GM21360 (cell line): ENCODE measurements at regions not wholly inside any gene's neighbourhood (a gene's known extent, or its start where the extent isn't known, plus 50 kb on each side); places are given as distances from the start of the nearest gene placed in this dataset.
"Not testable (repeated sequence)": the region's sequence is repeated elsewhere in the genome, so short reads cannot be mapped to it uniquely, and the experiment has no call there.

Experiments
- ATAC-seq: cut with Tn5 transposase; IDR thresholded peaks from one replicate; pipeline ENCODE4 v1.9.1; 2021; ENCODE audit warnings: mild to moderate bottlenecking, moderate library complexity; ENCODE audit not compliant: unreplicated experiment

GRCh38 chr1:166602801-166603200 is 236.5 kb upstream of the POGK start:
- ATAC-seq = not testable (repeated sequence)

DNA sequence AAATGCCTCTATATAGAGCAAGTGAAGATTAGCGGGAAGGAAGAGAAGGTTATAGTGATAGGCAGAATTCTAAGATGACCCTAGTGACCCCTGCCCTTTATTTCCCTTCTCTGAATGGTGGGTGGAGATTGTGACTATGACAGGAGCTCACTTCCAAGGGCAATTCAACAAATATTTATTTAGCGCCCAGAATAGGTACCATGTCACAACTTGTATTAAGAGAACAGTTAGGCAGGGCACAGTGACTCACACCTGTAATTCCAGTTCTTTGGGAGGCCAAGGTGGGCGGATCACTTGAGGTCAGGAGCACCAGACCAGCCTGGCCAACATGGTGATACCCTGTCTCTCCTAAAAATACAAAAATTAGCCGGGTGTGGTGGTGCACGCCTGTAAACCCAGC is 236.0 kb upstream of the POGK start:
- no peak for ATAC-seq

- no peak for ATAC-seq
Observed at GRCh38 chr1:166605137-166605536, 234.1 kb upstream of the POGK start.

GRCh38 chr1:166612886-166613285 is 226.4 kb upstream of the POGK start:
- ATAC-seq = no peak

GRCh38 chr1:166616206-166616605 is 223.1 kb upstream of the POGK start:
- ATAC-seq = no peak

- ATAC-seq = no peak
Observed at GRCh38 chr1:166626711-166627110, 212.6 kb upstream of the POGK start.

- ATAC-seq = no peak
Observed at GRCh38 chr1:166627558-166627957, 211.7 kb upstream of the POGK start.

DNA sequence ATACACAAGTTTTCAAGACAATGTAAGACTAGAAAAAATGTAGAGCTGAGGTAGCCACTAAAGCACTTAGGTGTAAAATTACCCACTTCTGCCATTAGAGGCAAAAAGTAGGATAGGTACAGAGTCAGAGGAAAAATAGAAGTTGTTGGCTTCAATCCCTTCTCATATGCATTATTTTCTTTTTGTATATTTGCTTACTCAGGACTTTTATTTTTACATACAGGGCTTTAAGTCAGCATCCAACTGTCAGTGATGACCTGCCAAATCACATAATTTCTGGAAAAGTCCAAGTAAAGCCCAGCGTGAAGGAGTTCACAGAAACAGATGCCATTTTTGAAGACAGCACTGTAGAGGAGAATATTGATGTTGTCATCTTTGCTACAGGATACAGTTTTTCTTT is 211.0 kb upstream of the POGK start:
- ATAC-seq = no peak

- ATAC-seq = no peak
Observed at GRCh38 chr1:166629946-166630345, 209.3 kb upstream of the POGK start.

DNA sequence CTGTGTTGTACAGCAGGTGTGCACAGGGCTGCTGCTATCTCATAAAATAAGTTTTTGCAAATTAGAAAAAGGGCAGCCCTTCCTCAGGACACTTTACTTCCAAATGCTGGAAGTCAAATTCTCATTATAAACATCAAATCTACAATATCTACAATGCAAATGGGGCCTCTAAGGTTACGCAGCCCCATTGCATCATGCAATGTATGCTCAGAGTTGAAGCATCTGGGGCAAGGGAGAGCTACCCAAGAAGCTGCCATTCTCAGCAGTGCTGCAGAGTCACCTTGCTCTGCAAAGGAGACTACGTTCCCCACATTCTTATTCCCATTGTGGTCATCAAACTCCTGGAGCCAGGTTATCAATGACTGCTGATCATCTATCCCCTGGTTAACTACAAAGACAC is 208.9 kb upstream of the POGK start:
- ATAC-seq = no peak

GRCh38 chr1:166638137-166638536 is 201.1 kb upstream of the POGK start:
- ATAC-seq = no peak

DNA sequence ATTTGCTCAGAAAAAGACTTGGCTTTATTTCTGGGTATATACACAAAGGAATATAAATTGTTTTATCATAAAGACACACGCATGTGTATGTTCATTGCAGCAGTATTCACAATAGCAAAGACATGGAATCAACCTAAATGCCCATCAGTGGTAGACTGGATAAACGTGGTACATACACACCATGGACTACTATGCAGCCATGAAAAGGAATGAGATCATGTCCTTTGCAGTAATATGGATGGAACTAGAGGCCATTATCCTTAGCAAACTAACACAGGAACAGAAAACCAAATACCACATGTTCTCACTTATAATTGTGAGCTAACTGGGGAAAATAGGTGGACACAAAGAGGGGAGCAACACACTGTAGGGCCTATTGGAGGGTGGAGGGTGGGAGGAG is 182.0 kb upstream of the POGK start:
- ATAC-seq = not testable (repeated sequence)

DNA sequence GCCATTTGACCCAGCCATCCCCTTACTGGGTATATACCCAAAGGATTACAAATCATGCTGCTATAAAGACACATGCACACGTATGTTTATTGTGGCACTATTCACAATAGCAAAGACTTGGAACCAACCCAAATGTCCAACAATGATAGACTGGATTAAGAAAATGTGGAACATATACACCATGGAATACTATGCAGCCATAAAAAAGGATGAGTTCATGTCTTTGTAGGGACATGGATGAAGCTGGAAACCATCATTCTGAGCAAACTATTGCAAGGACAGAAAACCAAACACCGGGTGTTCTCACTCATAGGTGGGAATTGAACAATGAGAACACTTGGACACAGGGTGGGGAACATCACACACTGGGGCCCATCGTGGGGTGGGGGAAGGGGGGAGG is 172.5 kb upstream of the POGK start:
- ATAC-seq = not testable (repeated sequence)

- ATAC-seq = not testable (repeated sequence)
Observed at GRCh38 chr1:166667600-166667999, 171.7 kb upstream of the POGK start.

DNA sequence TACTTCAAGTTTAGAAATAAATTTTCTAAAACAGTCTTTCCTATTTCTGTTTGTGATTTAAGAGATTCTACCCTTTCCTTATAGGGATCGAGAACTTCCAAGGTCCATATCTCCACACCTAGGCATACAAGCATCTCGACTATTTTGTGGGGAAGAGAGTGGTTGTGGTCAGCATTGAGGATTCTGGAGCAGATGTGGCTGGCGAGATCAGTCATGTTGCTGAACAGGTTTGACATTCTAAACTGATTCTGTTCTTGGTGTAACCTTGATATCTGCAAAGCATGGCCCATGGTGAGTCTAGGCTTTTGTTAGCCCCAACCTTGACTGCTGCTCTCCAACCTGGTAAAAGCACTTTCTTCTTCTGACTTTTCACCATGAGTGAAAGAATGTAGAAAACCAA is 167.6 kb upstream of the POGK start:
- ATAC-seq = no peak

- no peak for ATAC-seq
Observed at GRCh38 chr1:166673722-166674121, 165.6 kb upstream of the POGK start.

- no peak for ATAC-seq
Observed at GRCh38 chr1:166675213-166675612, 164.1 kb upstream of the POGK start.

DNA sequence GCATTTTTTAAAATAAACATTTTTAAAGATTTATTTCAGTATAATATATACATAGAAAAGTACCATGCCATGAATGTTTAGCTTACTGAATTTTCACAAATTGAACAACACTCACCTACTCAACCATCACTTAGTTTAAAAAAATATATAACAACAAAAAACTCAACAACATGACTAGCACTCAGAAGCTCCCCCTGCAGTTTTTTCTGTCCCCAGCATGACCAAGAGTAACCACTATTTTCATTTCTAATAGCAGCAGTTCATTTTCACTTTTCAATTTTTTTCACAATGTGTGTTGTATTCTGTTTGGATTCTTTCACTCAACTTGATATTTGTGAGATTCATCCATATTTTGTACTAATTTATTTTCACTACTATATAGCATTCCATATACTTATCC is 162.3 kb upstream of the POGK start:
- no peak for ATAC-seq

DNA sequence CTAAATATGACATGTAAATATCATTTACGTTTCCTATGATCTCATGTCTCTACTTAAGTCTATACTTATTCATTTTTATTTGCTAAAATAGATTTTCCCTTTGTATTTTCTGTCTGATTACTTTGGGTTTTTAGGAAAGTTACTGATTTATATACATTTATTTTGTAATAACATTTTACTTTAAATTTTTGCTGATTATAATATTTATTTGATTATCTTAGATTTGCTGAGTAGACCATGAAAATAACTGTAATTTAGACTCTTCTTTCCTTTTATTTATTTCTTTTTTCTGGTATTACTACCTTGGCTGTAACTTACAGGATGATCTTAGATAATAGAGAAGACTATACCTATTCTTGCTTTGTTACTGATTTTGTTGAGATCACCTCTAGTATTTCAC is 159.9 kb upstream of the POGK start:
- ATAC-seq = no peak

DNA sequence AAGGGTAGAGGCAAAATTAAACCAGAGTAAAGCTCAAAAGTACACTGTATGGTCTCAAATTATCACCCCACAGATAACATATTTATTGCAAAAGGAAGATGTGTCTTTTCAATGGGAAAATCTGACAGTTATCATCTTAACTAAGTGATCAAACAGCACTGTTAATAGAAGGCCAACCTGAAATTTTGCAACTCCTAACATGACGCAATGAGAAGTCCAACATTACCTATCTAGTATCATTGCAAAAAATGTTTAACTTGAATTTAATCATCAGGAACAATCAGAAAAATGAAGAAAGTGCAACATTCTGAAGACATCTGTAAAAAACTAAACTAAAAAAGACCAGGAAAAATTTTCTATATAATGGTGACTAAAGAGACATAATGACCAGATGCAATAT is 156.7 kb upstream of the POGK start:
- no peak for ATAC-seq

DNA sequence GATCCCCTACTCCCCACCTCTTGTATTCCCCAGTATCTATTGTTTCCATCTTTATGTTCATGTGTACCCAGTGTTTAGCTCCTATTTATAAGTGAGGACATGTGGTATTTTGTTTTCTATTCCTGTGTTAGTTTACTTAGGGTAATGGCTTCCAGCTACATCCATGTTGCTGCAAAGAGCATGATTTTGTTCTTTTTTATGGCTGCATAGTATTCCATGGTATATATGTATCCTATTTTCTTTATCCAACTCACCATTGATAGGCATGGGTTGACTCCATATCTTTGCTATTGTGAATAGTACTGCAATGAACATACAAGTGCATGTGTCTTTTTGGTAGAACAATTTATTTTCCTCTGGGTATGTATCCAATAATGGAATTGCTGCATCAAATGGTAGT is 154.6 kb upstream of the POGK start:
- not testable (repeated sequence) for ATAC-seq

DNA sequence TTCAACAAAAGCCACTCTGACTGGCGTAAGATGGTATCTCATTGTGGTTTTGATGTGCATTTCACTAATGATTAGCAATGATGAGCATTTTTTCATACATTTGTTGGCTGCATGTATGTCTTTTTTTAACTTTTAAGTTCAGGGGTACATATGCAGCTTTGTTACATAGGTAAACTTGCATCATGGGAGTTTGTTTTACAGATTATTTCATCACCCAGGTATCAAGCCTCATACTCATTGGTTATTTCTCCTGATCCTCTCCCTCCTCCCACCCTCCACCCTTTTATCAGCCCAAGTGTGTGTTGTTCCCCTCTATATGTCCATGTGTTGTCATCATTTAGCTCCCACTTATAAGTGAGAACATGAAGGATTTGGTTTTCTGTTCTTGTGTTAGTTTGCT is 154.1 kb upstream of the POGK start:
- ATAC-seq = no peak

GRCh38 chr1:166685891-166686290 is 153.4 kb upstream of the POGK start:
- ATAC-seq = not testable (repeated sequence)

- not testable (repeated sequence) for ATAC-seq
Observed at GRCh38 chr1:166690596-166690995, 148.7 kb upstream of the POGK start.
